Stimulated activated memory B cell treated with anti-CD40 and anti-IgM and Interleukin-4, amounts not matched to agents 10 μg/mL and 1 μg/mL and 100 μg/mL, for 72 hours (primary cell): ENCODE measurements at regions not wholly inside any gene's neighbourhood (a gene's known extent, or its start where the extent isn't known, plus 50 kb on each side); places are given as distances from the start of the nearest gene placed in this dataset.
"Not testable (repeated sequence)": the region's sequence is repeated elsewhere in the genome, so short reads cannot be mapped to it uniquely, and the experiment has no call there.

Source experiments
- ATAC-seq: fragments of 150-1000 bp; cut with Tn5 transposase; 2 replicates; pipeline ENCODE4 v1.10.0; 2021
- H3K27ac Mint-ChIP-seq: one replicate; pipeline ENCODE4 v1.8.0; 2022; ENCODE audit warnings: mild to moderate bottlenecking, mixed read lengths
- H3K27me3 Mint-ChIP-seq: one replicate; pipeline ENCODE4 v1.8.0; 2022; ENCODE audit warnings: mixed read lengths
- H3K36me3 Mint-ChIP-seq: one replicate; pipeline ENCODE4 v1.8.0; 2022; ENCODE audit warnings: mixed read lengths
- H3K4me1 Mint-ChIP-seq: one replicate; pipeline ENCODE4 v1.8.0; 2022; ENCODE audit warnings: mixed read lengths
- H3K4me3 Mint-ChIP-seq: one replicate; pipeline ENCODE4 v1.8.0; 2022; ENCODE audit warnings: mild to moderate bottlenecking, moderate library complexity, mixed read lengths
- H3K9me3 Mint-ChIP-seq: one replicate; pipeline ENCODE4 v1.8.0; 2022; ENCODE audit warnings: mixed read lengths

GRCh38 chr1:161421456-161421855 is 53.8 kb upstream of the CFAP126 start:
- no peak for ATAC-seq
- Mint-ChIP-seq H3K27ac (no peak overlapping the region), H3K9me3 (no peaks in the 10 kb centered on the region), H3K27me3 (peaks cover 8% of the 10 kb centered on the region), H3K4me1 (no peaks in the 10 kb centered on the region), H3K4me3 (no peak overlapping the region), H3K36me3 (peaks cover 5% of the 10 kb centered on the region)

- peaks cover 7% of the 10 kb centered on the region for H3K27me3 Mint-ChIP-seq
- no peak overlapping the region for H3K27ac Mint-ChIP-seq
- H3K36me3 Mint-ChIP-seq, result peaks cover 5% of the 10 kb centered on the region
- no peaks in the 10 kb centered on the region for H3K9me3 Mint-ChIP-seq
- no peak for ATAC-seq
- H3K4me3 Mint-ChIP-seq, result no peak overlapping the region
- no peaks in the 10 kb centered on the region for H3K4me1 Mint-ChIP-seq
Observed at GRCh38 chr1:161420763-161421455, 53.2 kb upstream of the CFAP126 start.

- not testable (repeated sequence) for H3K4me3 Mint-ChIP-seq, H3K4me1 Mint-ChIP-seq, ATAC-seq, H3K9me3 Mint-ChIP-seq, H3K36me3 Mint-ChIP-seq, H3K27me3 Mint-ChIP-seq, H3K27ac Mint-ChIP-seq
Observed at GRCh38 chr1:161417536-161417935, 49.9 kb upstream of the CFAP126 start.
